H9 (cell line): ENCODE measurements at regions not wholly inside any gene's neighbourhood (a gene's known extent, or its start where the extent isn't known, plus 50 kb on each side); places are given as distances from the start of the nearest gene placed in this dataset.

ENCODE experiments used
- DNase-seq: peaks from one replicate; pipeline ENCODE4 v3.0.0-alpha.2; 2017
- H2AFZ ChIP-seq: one replicate; pipeline ENCODE4 v1.6.1; 2013; ENCODE audit warnings: mild to moderate bottlenecking, low read length, control low read depth, moderate library complexity
- H2AK5ac ChIP-seq: 2 replicates; pipeline ENCODE4 v1.6.1; 2013; ENCODE audit warnings: low read length, control low read depth, mixed read lengths; ENCODE audit not compliant: insufficient read length
- H2BK120ac ChIP-seq: one replicate; pipeline ENCODE4 v1.6.1; 2013; ENCODE audit warnings: low read depth, mild to moderate bottlenecking, low read length, control low read depth, inconsistent platforms; ENCODE audit not compliant: poor library complexity, severe bottlenecking
- H2BK12ac ChIP-seq: 2 replicates; pipeline ENCODE4 v1.6.1; 2013; ENCODE audit warnings: low read length, control low read depth, mixed read lengths, low read depth; ENCODE audit not compliant: insufficient read length
- H2BK15ac ChIP-seq: 2 replicates; pipeline ENCODE4 v1.6.1; 2013; ENCODE audit warnings: low read depth, low read length, control low read depth
- H2BK20ac ChIP-seq: one replicate; pipeline ENCODE4 v1.6.1; 2013; ENCODE audit warnings: low read depth, mild to moderate bottlenecking, low read length, control low read depth, inconsistent platforms; ENCODE audit not compliant: poor library complexity, severe bottlenecking
- H2BK5ac ChIP-seq: 2 replicates; pipeline ENCODE4 v1.6.1; 2013; ENCODE audit warnings: low read length, control low read depth, mixed read lengths; ENCODE audit not compliant: insufficient read length
- H3K14ac ChIP-seq: 2 replicates; pipeline ENCODE4 v1.6.1; 2013; ENCODE audit warnings: low read length, control low read depth; ENCODE audit not compliant: insufficient read depth
- H3K18ac ChIP-seq: 2 replicates; pipeline ENCODE4 v1.6.1; 2013; ENCODE audit warnings: low read depth, mild to moderate bottlenecking, mixed read lengths, low read length, control low read depth; ENCODE audit not compliant: insufficient read length
- H3K23ac ChIP-seq: 2 replicates; pipeline ENCODE4 v1.6.1; 2013; ENCODE audit warnings: low read length, control low read depth, mixed read lengths, low read depth; ENCODE audit not compliant: insufficient read length
- H3K23me2 ChIP-seq: 2 replicates; pipeline ENCODE4 v1.6.1; 2013; ENCODE audit warnings: low read depth, mild to moderate bottlenecking, mixed read lengths, low read length, control low read depth; ENCODE audit not compliant: insufficient read length, poor library complexity, severe bottlenecking
- H3K27ac ChIP-seq: 2 replicates; pipeline ENCODE4 v1.5.1; 2013; ENCODE audit warnings: low read length, control low read depth, mixed read lengths, low read depth; ENCODE audit not compliant: insufficient read length
- H3K27me3 ChIP-seq: 2 replicates; pipeline ENCODE4 v1.6.1; 2013; ENCODE audit warnings: low read length, control low read depth, inconsistent platforms; ENCODE audit not compliant: insufficient read depth
- H3K4ac ChIP-seq: 2 replicates; pipeline ENCODE4 v1.6.1; 2013; ENCODE audit warnings: low read depth, mild to moderate bottlenecking, control low read depth, inconsistent platforms, low read length, moderate library complexity
- H3K4me1 ChIP-seq: 2 replicates; pipeline ENCODE4 v1.6.1; 2013; ENCODE audit warnings: low read length, control low read depth, inconsistent platforms; ENCODE audit not compliant: insufficient read depth
- H3K4me2 ChIP-seq: 2 replicates; pipeline ENCODE4 v1.6.1; 2013; ENCODE audit warnings: low read length, control low read depth, mixed read lengths; ENCODE audit not compliant: insufficient read length, insufficient read depth
- H3K56ac ChIP-seq: 2 replicates; pipeline ENCODE4 v1.6.1; 2013; ENCODE audit warnings: low read depth, mild to moderate bottlenecking, mixed read lengths, low read length, control low read depth; ENCODE audit not compliant: insufficient read length
- H3K79me1 ChIP-seq: 2 replicates; pipeline ENCODE4 v1.6.1; 2013; ENCODE audit warnings: low read depth, mild to moderate bottlenecking, moderate library complexity, low read length, control low read depth, inconsistent platforms; ENCODE audit not compliant: insufficient read depth, poor library complexity, severe bottlenecking
- H3K79me2 ChIP-seq: 2 replicates; pipeline ENCODE4 v1.6.1; 2013; ENCODE audit warnings: low read length, control low read depth, inconsistent platforms; ENCODE audit not compliant: insufficient read depth
- H3K9ac ChIP-seq: 2 replicates; pipeline ENCODE4 v1.6.1; 2013; ENCODE audit warnings: low read length, control low read depth, mixed read lengths; ENCODE audit not compliant: insufficient read length; ENCODE audit errors: extremely low read depth
- H3K9me3 ChIP-seq: one replicate; pipeline ENCODE4 v1.6.1; 2013; ENCODE audit warnings: low read depth, low read length, inconsistent platforms; ENCODE audit not compliant: control insufficient read depth
- H3T11ph ChIP-seq: one replicate; pipeline ENCODE4 v1.6.1; 2013; ENCODE audit warnings: mild to moderate bottlenecking, low read length, control low read depth, inconsistent platforms
- H4K20me1 ChIP-seq: one replicate; pipeline ENCODE4 v1.6.1; 2013; ENCODE audit not compliant: control insufficient read depth, insufficient read length, insufficient read depth
- H4K5ac ChIP-seq: 2 replicates; pipeline ENCODE4 v1.6.1; 2013; ENCODE audit warnings: low read depth, mild to moderate bottlenecking, mixed read lengths, low read length, control low read depth; ENCODE audit not compliant: insufficient read length
- H4K8ac ChIP-seq: replicated peaks from 2 replicates; pipeline ENCODE4 v1.6.1; 2013; ENCODE audit warnings: low read length, control low read depth, mixed read lengths, low read depth; ENCODE audit not compliant: insufficient read length
- H4K91ac ChIP-seq: 2 replicates; pipeline ENCODE4 v1.6.1; 2013; ENCODE audit warnings: low read depth, mild to moderate bottlenecking, moderate library complexity, mixed read lengths, low read length, control low read depth; ENCODE audit not compliant: insufficient read length
- H3K27ac Mint-ChIP-seq, 3 experiments: 2 replicates in 2 of 3; 3 replicates in 1 of 3; pipeline ENCODE4 v1.8.0; 2020 to 2021; ENCODE audit warnings: mixed read lengths in 3 of 3, mild to moderate bottlenecking in 1 of 3, moderate library complexity in 1 of 3
- H3K27me3 Mint-ChIP-seq: 2 replicates; pipeline ENCODE4 v1.8.0; 2021; ENCODE audit warnings: low read depth, mild to moderate bottlenecking, moderate library complexity, mixed read lengths
- H3K36me3 Mint-ChIP-seq, 3 experiments: 2 replicates in 2 of 3; 3 replicates in 1 of 3; pipeline ENCODE4 v1.8.0; 2020 to 2021; ENCODE audit warnings: low read depth in 3 of 3, mixed read lengths in 3 of 3; ENCODE audit not compliant: insufficient read depth in 1 of 3
- H3K4me1 Mint-ChIP-seq, 2 experiments: 2 replicates each; pipeline ENCODE4 v1.8.0; 2020; ENCODE audit warnings: mixed read lengths in 2 of 2
- H3K4me3 Mint-ChIP-seq, 2 experiments: 2 replicates in 1 of 2; 3 replicates in 1 of 2; pipeline ENCODE4 v1.8.0; 2020 to 2021; ENCODE audit warnings: mild to moderate bottlenecking in 2 of 2, mixed read lengths in 2 of 2, moderate library complexity in 1 of 2
- H3K9me3 Mint-ChIP-seq, 2 experiments: 2 replicates in 1 of 2; 3 replicates in 1 of 2; pipeline ENCODE4 v1.8.0; 2020; ENCODE audit warnings: mild to moderate bottlenecking in 2 of 2, mixed read lengths in 2 of 2, moderate library complexity in 1 of 2
- CTCF ChIP-seq: fragments of 200-600 bp; sonication (generic); conservative IDR thresholded peaks from 3 replicates; pipeline ENCODE4 v1.8.0; 2021; ENCODE audit warnings: antibody characterized with exemption, mild to moderate bottlenecking
- WGBS: extraction: QIAGEN DNeasy Blood & Tissue Kit; methylation state at CpG from one replicate; pipeline ENCODE4 v1.1.7; 2013; ENCODE audit warnings: missing lambda C conversion rate, low lambda C conversion rate, mixed read lengths; ENCODE audit not compliant: insufficient read length; ENCODE audit errors: extremely low coverage; 5-methylcytosine and 5-hydroxymethylcytosine counted together

GRCh38 chr4:136283977-136284376, 1248.3 kb downstream of the PCDH18 start:
- Mint-ChIP-seq H3K27ac (no peak overlapping the region), H3K4me1 (peaks cover 34% of the 10 kb centered on the region in 2 experiments), H3K4me3 (no peak overlapping the region), H3K36me3 (peaks cover 2 to 15% (median 6%) of the 10 kb centered on the region in 3 experiments; a peak in 4 of 7 replicates), H3K9me3 (peaks cover 0 to 2% of the 10 kb centered on the region in 2 experiments; a peak in 4 of 5 replicates), H3K27me3 (no peaks in the 10 kb centered on the region)
- no peak overlapping the region for H2BK15ac ChIP-seq
- H3K27ac ChIP-seq, result no peak overlapping the region
- no peak overlapping the region for H3K4ac ChIP-seq
- H3K79me2 ChIP-seq, result no peaks in the 10 kb centered on the region
- no peak overlapping the region for H3K18ac ChIP-seq
- H3K4me1 ChIP-seq, result peaks cover 3% of the 10 kb centered on the region; the same call in 1 of the 2 replicates
- H3K23ac ChIP-seq, result no peak overlapping the region
- H4K8ac ChIP-seq, result no peak overlapping the region
- H2BK12ac ChIP-seq, result no peak overlapping the region
- H3K27me3 ChIP-seq, result no peaks in the 10 kb centered on the region
- no CpG with 5 or more reads among the region's 2 CpGs for WGBS
- no peak overlapping the region for H3T11ph ChIP-seq
- no peak overlapping the region for H2AK5ac ChIP-seq
- H3K23me2 ChIP-seq, result no peaks in the 10 kb centered on the region
- H2BK120ac ChIP-seq, result no peak overlapping the region
- H4K20me1 ChIP-seq, result no peaks in the 10 kb centered on the region
- no peak overlapping the region for H2BK20ac ChIP-seq
- H3K9ac ChIP-seq, result no peak overlapping the region
- H3K4me2 ChIP-seq, result no peak overlapping the region
- no peak overlapping the region for H4K5ac ChIP-seq
- no peak overlapping the region for H2BK5ac ChIP-seq
- TF ChIP-seq CTCF, result no peak
- H3K14ac ChIP-seq, result no peak overlapping the region
- no peak overlapping the region for H3K56ac ChIP-seq
- no peak overlapping the region for H2AFZ ChIP-seq
- H3K79me1 ChIP-seq, result no peaks in the 10 kb centered on the region
- no peaks in the 10 kb centered on the region for H3K9me3 ChIP-seq
- H4K91ac ChIP-seq, result no peak overlapping the region
- DNase-seq, result no peak
